Activated CD8-positive, alpha-beta memory T cell treated with anti-CD3 and anti-CD28 coated beads for 36 hours (primary cell): ENCODE measurements at regions not wholly inside any gene's neighbourhood (a gene's known extent, or its start where the extent isn't known, plus 50 kb on each side); places are given as distances from the start of the nearest gene placed in this dataset.

ENCODE experiments used
- CTCF ChIA-PET: fragments of 350-600 bp; sonication (Branson Sonifier 250); formaldehyde crosslinking; loops from one replicate; lab custom pipeline; 2021; ENCODE audit warnings: antibody characterized with exemption; lab: Charles Lee
- POLR2A ChIA-PET: fragments of 350-600 bp; sonication (Branson Sonifier 250); formaldehyde crosslinking; loops from one replicate; lab custom pipeline; 2021; ENCODE audit warnings: antibody characterized with exemption; lab: Charles Lee

- CTCF ChIA-PET: no interaction called here
- POLR2A ChIA-PET: no interaction called here
These were observed 50.5 kb upstream of the ADGRG2 start for GRCh38 chrX:19172741-19173140.

- CTCF ChIA-PET: no interaction called here
- POLR2A ChIA-PET: no interaction called here
These were observed 52.2 kb upstream of the ADGRG2 start for GRCh38 chrX:19174401-19175025.

- POLR2A ChIA-PET: no interaction called here
- CTCF ChIA-PET: no interaction called here
These were observed 54.8 kb upstream of the ADGRG2 start for GRCh38 chrX:19176901-19177630.

GRCh38 chrX:19177721-19178120 lies 55.5 kb upstream of the ADGRG2 start:
- ChIA-PET POLR2A (no interaction called here), CTCF (no interaction called here)

- ChIA-PET CTCF (no interaction called here), POLR2A (no interaction called here)
These were observed 56.1 kb upstream of the ADGRG2 start for GRCh38 chrX:19178402-19178801.

- ChIA-PET POLR2A (no interaction called here), CTCF (no interaction called here)
These were observed 57.1 kb upstream of the ADGRG2 start for GRCh38 chrX:19179389-19179788.

- CTCF ChIA-PET: no interaction called here
These were observed 59.1 kb upstream of the ADGRG2 start for GRCh38 chrX:19181345-19181744.

GRCh38 chrX:19182785-19183184 lies 60.5 kb upstream of the ADGRG2 start:
- ChIA-PET POLR2A (no interaction called here), CTCF (no interaction called here)

More at GRCh38 chrX:19181345-19181744, 59.1 kb upstream of the ADGRG2 start:
- POLR2A ChIA-PET: no interaction called here

- ChIA-PET POLR2A (no interaction called here), CTCF (no interaction called here)
These were observed 61.7 kb upstream of the ADGRG2 start for GRCh38 chrX:19183761-19184477.

- ChIA-PET CTCF (no interaction called here), POLR2A (no interaction called here)
These were observed 66.3 kb upstream of the ADGRG2 start for GRCh38 chrX:19188566-19188965.

GRCh38 chrX:19190902-19191301 lies 68.6 kb upstream of the ADGRG2 start:
- POLR2A ChIA-PET: no interaction called here
- CTCF ChIA-PET: no interaction called here

GRCh38 chrX:19193565-19193964 lies 71.3 kb upstream of the ADGRG2 start:
- POLR2A ChIA-PET: no interaction called here
- CTCF ChIA-PET: no interaction called here

- ChIA-PET POLR2A (no interaction called here), CTCF (no interaction called here)
These were observed 72.3 kb upstream of the ADGRG2 start for GRCh38 chrX:19194285-19195242.

- CTCF ChIA-PET: no interaction called here
- POLR2A ChIA-PET: no interaction called here
These were observed 73.0 kb upstream of the ADGRG2 start for GRCh38 chrX:19195243-19195610.

- ChIA-PET CTCF (no interaction called here), POLR2A (no interaction called here)
These were observed 76.2 kb upstream of the ADGRG2 start for GRCh38 chrX:19198473-19198872.

- ChIA-PET CTCF (no interaction called here), POLR2A (no interaction called here)
These were observed 79.9 kb upstream of the ADGRG2 start for GRCh38 chrX:19202171-19202570.

GRCh38 chrX:19204636-19205035 lies 82.4 kb upstream of the ADGRG2 start:
- POLR2A ChIA-PET: no interaction called here

GRCh38 chrX:19212037-19212436 lies 89.8 kb upstream of the ADGRG2 start:
- ChIA-PET CTCF (no interaction called here), POLR2A (no interaction called here)

More at GRCh38 chrX:19204636-19205035, 82.4 kb upstream of the ADGRG2 start:
- CTCF ChIA-PET: no interaction called here

GRCh38 chrX:19213610-19214152 lies 91.4 kb upstream of the ADGRG2 start:
- CTCF ChIA-PET: interaction anchor here (0.6 kb wide), 1 partner anchor 469 kb away, joined by 4 read pairs; no protein-coding TSS in a partner anchor

More at GRCh38 chrX:19213610-19214152, 91.4 kb upstream of the ADGRG2 start:
- POLR2A ChIA-PET: no interaction called here
